ENCODE measurements at regions not wholly inside any gene's neighbourhood (a gene's known extent, or its start where the extent isn't known, plus 50 kb on each side); places are given as distances from the start of the nearest gene placed in this dataset.

GRCh38 chr13:91157273-91158016 lies 190.0 kb upstream of the MIR17HG start:
- no peaks in the 10 kb centered on the region for H3K79me2 ChIP-seq (ENCODE audit: low read depth)
- peaks cover 18% of the 10 kb centered on the region for H3K4me1 ChIP-seq (replicated peaks; ENCODE audit: insufficient read depth)
- POLR2A ChIA-PET (ENCODE audit: unreplicated experiment), result no interaction called here
- no peaks in the 10 kb centered on the region for H3F3A ChIP-seq (ENCODE audit: insufficient read depth, low read depth)
- TF ChIP-seq EZH2 (IDR thresholded peaks at IDR 0.05; ENCODE audit: low read depth) (no peak), CTCF (conservative IDR thresholded peaks at IDR 0.05) (no peak)
- H2AFZ ChIP-seq, result no peak overlapping the region
- BruUV-seq (replicated peaks), result no TSS peak
- CTCF ChIA-PET, result no interaction called here
- no peak overlapping the region for H3K4me2 ChIP-seq
- intact Hi-C loops (cut with micrococcal nuclease; ENCODE audit: unreplicated experiment), result no loop called here
- H3K27me3 ChIP-seq (ENCODE audit: insufficient read depth, low read depth), result no peaks in the 10 kb centered on the region
- H4K20me1 ChIP-seq (ENCODE audit: insufficient read depth), result no peaks in the 10 kb centered on the region
- no peak overlapping the region for H3K4me3 ChIP-seq
- no peak overlapping the region for H3K27ac ChIP-seq
- no peaks in the 10 kb centered on the region for H3K36me3 ChIP-seq (ENCODE audit: low read depth)
- no peaks in the 10 kb centered on the region for H3K9me3 ChIP-seq (ENCODE audit: insufficient read depth, low read depth)
- no peak for DNase-seq
- H3K9me2 ChIP-seq (ENCODE audit: insufficient read depth), result no peaks in the 10 kb centered on the region

GRCh38 chr13:91158017-91158395 lies 189.5 kb upstream of the MIR17HG start:
- Histone ChIP-seq H3K4me3 (no peak overlapping the region), H4K20me1 (ENCODE audit: insufficient read depth) (no peaks in the 10 kb centered on the region), H2AFZ (no peak overlapping the region), H3K36me3 (ENCODE audit: low read depth) (no peaks in the 10 kb centered on the region), H3K9me3 (ENCODE audit: insufficient read depth, low read depth) (no peaks in the 10 kb centered on the region), H3K4me2 (no peak overlapping the region), H3K4me1 (replicated peaks; ENCODE audit: insufficient read depth) (peaks cover 18% of the 10 kb centered on the region), H3K79me2 (ENCODE audit: low read depth) (no peaks in the 10 kb centered on the region), H3F3A (ENCODE audit: insufficient read depth, low read depth) (no peaks in the 10 kb centered on the region), H3K27me3 (ENCODE audit: insufficient read depth, low read depth) (no peaks in the 10 kb centered on the region), H3K9me2 (ENCODE audit: insufficient read depth) (no peaks in the 10 kb centered on the region), H3K27ac (no peak overlapping the region)
- intact Hi-C loops (cut with micrococcal nuclease; ENCODE audit: unreplicated experiment), result no loop called here
- DNase-seq, result no peak
- no peak for TF ChIP-seq CTCF (conservative IDR thresholded peaks at IDR 0.05)
- TF ChIP-seq EZH2 (IDR thresholded peaks at IDR 0.05; ENCODE audit: low read depth), result no peak
- ChIA-PET POLR2A (ENCODE audit: unreplicated experiment) (no interaction called here), CTCF (no interaction called here)
- no TSS peak for BruUV-seq (replicated peaks)

- no peaks in the 10 kb centered on the region for H3F3A ChIP-seq (ENCODE audit: insufficient read depth, low read depth)
- CTCF ChIA-PET, result no interaction called here
- H4K20me1 ChIP-seq (ENCODE audit: insufficient read depth), result no peaks in the 10 kb centered on the region
- H3K27me3 ChIP-seq (ENCODE audit: insufficient read depth, low read depth), result no peaks in the 10 kb centered on the region
- H3K4me1 ChIP-seq (replicated peaks; ENCODE audit: insufficient read depth), result no peaks in the 10 kb centered on the region
- POLR2A ChIA-PET (ENCODE audit: unreplicated experiment), result no interaction called here
- BruUV-seq (replicated peaks), result no TSS peak
- no peak overlapping the region for H3K4me3 ChIP-seq
- no peaks in the 10 kb centered on the region for H3K9me3 ChIP-seq (ENCODE audit: insufficient read depth, low read depth)
- DNase-seq, result no peak
- no peaks in the 10 kb centered on the region for H3K36me3 ChIP-seq (ENCODE audit: low read depth)
- H3K4me2 ChIP-seq, result no peak overlapping the region
- H2AFZ ChIP-seq, result no peak overlapping the region
- H3K27ac ChIP-seq, result no peak overlapping the region
- intact Hi-C loops (cut with micrococcal nuclease; ENCODE audit: unreplicated experiment), result no loop called here
- H3K79me2 ChIP-seq (ENCODE audit: low read depth), result no peaks in the 10 kb centered on the region
- TF ChIP-seq CTCF (conservative IDR thresholded peaks at IDR 0.05) (no peak), EZH2 (IDR thresholded peaks at IDR 0.05; ENCODE audit: low read depth) (no peak)
- no peaks in the 10 kb centered on the region for H3K9me2 ChIP-seq (ENCODE audit: insufficient read depth)
These were observed 185.3 kb upstream of the MIR17HG start for GRCh38 chr13:91162180-91162579.
